ENCODE measurements at regions not wholly inside any gene's neighbourhood (a gene's known extent, or its start where the extent isn't known, plus 50 kb on each side); places are given as distances from the start of the nearest gene placed in this dataset.

DNA sequence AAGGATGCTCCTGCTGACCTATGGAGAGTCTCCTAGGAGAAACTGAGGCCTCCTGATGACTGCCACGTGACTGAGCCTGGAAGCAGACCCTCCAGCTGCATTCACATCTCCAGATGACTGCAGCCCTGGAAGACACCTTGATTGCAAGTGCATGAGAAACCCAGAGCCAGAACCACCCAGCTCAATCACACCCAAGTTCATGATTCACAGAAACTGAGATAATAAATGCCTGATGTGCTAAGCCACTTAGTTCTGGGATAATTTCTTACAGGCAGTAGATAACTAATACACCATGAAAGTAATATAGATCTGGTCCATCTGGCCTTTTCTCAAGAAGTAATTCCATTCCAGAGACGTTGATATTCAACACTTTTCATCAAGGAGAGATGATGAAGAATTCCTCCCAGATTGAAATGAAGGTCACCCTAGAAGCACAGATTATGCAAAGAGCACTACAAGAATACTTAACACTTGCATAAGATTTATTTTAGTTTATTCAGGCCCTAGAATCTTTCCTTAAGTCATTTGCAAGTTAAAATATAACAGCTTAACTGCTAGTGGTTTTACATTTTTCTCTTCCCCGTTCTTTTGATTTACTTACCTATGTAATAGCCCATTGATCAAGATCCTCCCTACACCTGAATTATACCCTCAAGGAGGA, 208.2 kb upstream of the INHBA start:
- ChIA-PET POLR2A (no interaction called here), CTCF (interaction anchor here (1.1 kb wide), 1 partner anchor 29 kb away, joined by 4 read pairs; no protein-coding TSS in a partner anchor)
- no peak for ATAC-seq
- H3K4me3 Mint-ChIP-seq, result no peak overlapping the region
- intact Hi-C loops (cut with micrococcal nuclease), result no loop called here
- H3K9me3 Mint-ChIP-seq, result no peaks in the 10 kb centered on the region
- H3K27ac Mint-ChIP-seq, result no peak overlapping the region
- TF ChIP-seq, protein P1, sequence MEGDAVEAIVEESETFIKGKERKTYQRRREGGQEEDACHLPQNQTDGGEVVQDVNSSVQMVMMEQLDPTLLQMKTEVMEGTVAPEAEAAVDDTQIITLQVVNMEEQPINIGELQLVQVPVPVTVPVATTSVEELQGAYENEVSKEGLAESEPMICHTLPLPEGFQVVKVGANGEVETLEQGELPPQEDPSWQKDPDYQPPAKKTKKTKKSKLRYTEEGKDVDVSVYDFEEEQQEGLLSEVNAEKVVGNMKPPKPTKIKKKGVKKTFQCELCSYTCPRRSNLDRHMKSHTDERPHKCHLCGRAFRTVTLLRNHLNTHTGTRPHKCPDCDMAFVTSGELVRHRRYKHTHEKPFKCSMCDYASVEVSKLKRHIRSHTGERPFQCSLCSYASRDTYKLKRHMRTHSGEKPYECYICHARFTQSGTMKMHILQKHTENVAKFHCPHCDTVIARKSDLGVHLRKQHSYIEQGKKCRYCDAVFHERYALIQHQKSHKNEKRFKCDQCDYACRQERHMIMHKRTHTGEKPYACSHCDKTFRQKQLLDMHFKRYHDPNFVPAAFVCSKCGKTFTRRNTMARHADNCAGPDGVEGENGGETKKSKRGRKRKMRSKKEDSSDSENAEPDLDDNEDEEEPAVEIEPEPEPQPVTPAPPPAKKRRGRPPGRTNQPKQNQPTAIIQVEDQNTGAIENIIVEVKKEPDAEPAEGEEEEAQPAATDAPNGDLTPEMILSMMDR (IDR thresholded peaks at IDR 0.05), result no peak
- DNase-seq, result no peak
- H3K36me3 Mint-ChIP-seq (ENCODE audit: low read depth), result no peaks in the 10 kb centered on the region
- peaks cover 7% of the 10 kb centered on the region for H3K4me1 Mint-ChIP-seq (ENCODE audit: low read depth)
- peaks cover 12% of the 10 kb centered on the region for H3K27me3 Mint-ChIP-seq

DNA sequence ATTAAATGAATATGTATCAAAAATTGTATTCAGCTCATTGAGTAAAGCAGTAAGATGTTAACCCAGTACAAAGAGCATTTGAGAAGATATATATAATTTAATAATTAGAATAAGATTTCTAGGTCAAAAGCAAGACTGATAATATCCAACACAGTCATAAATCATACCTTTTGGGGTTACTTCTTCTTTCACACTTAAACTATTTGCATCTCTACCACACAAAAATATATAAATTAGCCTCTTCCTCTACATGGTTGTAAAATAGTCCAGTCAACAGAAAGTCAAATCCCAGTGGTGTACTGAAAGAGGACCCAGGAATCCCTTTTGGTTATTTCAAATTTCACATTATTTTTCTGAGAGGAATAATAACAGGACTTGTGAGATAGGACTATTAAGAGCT, 204.6 kb upstream of the INHBA start:
- ATAC-seq, result no peak
- no peak overlapping the region for H3K4me3 Mint-ChIP-seq
- ChIA-PET POLR2A (interaction anchor here (0.9 kb wide), 1 partner anchor 10 kb away, joined by 4 read pairs; no protein-coding TSS in a partner anchor), CTCF (interaction anchor here (0.9 kb wide), 1 partner anchor 34 kb away, joined by 3 read pairs; no protein-coding TSS in a partner anchor)
- intact Hi-C loops (cut with micrococcal nuclease), result no loop called here
- peaks cover 2% of the 10 kb centered on the region for H3K36me3 Mint-ChIP-seq (ENCODE audit: low read depth)
- peaks cover 5% of the 10 kb centered on the region for H3K9me3 Mint-ChIP-seq
- TF ChIP-seq, protein P1 (IDR thresholded peaks at IDR 0.05), result no peak
- no peak overlapping the region for H3K27ac Mint-ChIP-seq
- DNase-seq, result no peak
- peaks cover 7% of the 10 kb centered on the region for H3K4me1 Mint-ChIP-seq (ENCODE audit: low read depth)
- peaks cover 7% of the 10 kb centered on the region for H3K27me3 Mint-ChIP-seq

DNA sequence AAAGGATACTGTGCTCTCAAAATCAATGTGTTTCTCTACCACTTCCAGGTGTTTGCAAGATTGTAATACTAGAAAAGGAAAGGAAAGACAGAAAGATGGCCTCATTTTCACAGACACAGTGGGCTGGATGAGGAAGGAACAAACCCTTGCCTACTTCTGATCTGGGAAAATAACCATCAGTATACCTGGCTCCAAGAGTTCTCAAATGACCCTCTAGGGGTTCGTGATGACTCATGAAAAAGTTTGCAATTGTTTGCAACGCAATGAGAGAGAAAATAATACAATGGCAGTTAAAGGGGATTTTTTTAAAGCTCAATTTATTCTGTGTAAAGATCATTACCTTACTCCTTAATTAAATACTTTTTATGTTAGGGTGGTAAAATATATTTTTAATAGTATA, 197.6 kb upstream of the INHBA start:
- H3K27ac Mint-ChIP-seq, result no peak overlapping the region
- no peaks in the 10 kb centered on the region for H3K4me1 Mint-ChIP-seq (ENCODE audit: low read depth)
- POLR2A ChIA-PET, result interaction anchor here (0.5 kb wide), 1 partner anchor 12 kb away, joined by 6 read pairs; no protein-coding TSS in a partner anchor
- no peak for DNase-seq
- no peak for ATAC-seq
- peaks cover 24% of the 10 kb centered on the region for H3K27me3 Mint-ChIP-seq
- no peak overlapping the region for H3K4me3 Mint-ChIP-seq
- intact Hi-C loops (cut with micrococcal nuclease), result no loop called here
- peaks cover 2% of the 10 kb centered on the region for H3K36me3 Mint-ChIP-seq (ENCODE audit: low read depth)
- TF ChIP-seq, protein P1 (IDR thresholded peaks at IDR 0.05), result no peak
- CTCF ChIA-PET, result interaction anchor here (0.6 kb wide), 1 partner anchor 15 kb away, joined by 3 read pairs; no protein-coding TSS in a partner anchor
- peaks cover 5% of the 10 kb centered on the region for H3K9me3 Mint-ChIP-seq

DNA sequence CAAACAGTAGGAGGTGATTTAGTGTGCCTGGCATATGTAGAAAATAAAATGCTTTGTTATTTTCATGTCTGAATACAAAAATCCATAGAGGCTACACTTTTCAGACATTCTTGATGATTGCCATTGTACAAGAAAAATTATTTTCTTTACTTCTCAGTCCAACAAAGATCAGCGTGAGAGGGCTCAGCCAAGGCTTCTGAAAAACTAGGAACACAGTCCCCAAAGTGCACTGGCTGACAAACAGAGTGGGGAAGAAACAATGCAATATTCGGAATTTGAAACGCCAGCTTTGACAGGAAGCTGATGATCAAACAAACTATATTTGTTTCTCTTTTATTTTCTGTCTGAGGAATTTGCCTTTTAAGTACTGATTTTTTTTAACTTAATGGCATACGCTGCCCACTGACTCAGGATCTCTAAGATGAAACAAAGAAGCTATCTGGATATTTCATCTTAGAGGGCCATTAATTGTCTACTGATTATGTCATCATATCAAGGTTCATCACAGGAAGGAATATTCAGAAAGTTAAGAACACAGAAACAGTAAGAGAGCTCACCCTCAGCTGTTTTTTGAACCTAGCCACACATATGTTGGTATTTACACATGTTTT, 197.0 kb upstream of the INHBA start:
- H3K9me3 Mint-ChIP-seq, result peaks cover 5% of the 10 kb centered on the region
- no peaks in the 10 kb centered on the region for H3K4me1 Mint-ChIP-seq (ENCODE audit: low read depth)
- ATAC-seq, result no peak
- H3K27me3 Mint-ChIP-seq, result peaks cover 24% of the 10 kb centered on the region
- TF ChIP-seq, protein P1 (IDR thresholded peaks at IDR 0.05), result no peak
- intact Hi-C loops (cut with micrococcal nuclease), result no loop called here
- POLR2A ChIA-PET, result no interaction called here
- H3K4me3 Mint-ChIP-seq, result no peak overlapping the region
- DNase-seq, result no peak
- peaks cover 2% of the 10 kb centered on the region for H3K36me3 Mint-ChIP-seq (ENCODE audit: low read depth)
- no peak overlapping the region for H3K27ac Mint-ChIP-seq
- CTCF ChIA-PET, result interaction anchor here (0.6 kb wide), 1 partner anchor 16 kb away, joined by 3 read pairs; no protein-coding TSS in a partner anchor

DNA sequence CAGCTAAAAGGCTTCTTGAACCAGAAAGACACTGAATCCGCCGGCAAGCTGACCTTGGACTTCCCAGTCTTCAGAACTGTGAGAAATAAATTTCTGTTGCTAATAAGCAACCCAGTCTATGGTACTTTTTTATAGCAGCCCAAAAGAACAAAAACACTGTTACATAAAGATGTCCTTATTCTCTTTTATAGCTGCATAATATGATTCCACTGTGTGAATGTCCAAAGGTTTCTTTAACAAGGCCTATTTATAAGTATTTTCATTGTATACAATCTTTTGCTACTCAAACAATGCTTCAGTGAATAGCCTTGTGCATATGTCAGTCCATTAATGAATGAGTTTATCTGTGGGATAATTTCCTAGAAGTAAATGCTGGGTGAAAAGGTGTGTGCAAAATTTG, 190.8 kb upstream of the INHBA start:
- Mint-ChIP-seq H3K4me1 (ENCODE audit: low read depth) (peaks cover 19% of the 10 kb centered on the region), H3K36me3 (ENCODE audit: low read depth) (no peaks in the 10 kb centered on the region), H3K4me3 (no peak overlapping the region), H3K27me3 (peaks cover 13% of the 10 kb centered on the region), H3K27ac (no peak overlapping the region), H3K9me3 (no peaks in the 10 kb centered on the region)
- POLR2A ChIA-PET, result no interaction called here
- DNase-seq, result no peak
- CTCF ChIA-PET, result interaction anchor here (2.2 kb wide), 1 partner anchor 11 kb away, joined by 9 read pairs; no protein-coding TSS in a partner anchor
- TF ChIP-seq, protein P1 (IDR thresholded peaks at IDR 0.05), result no peak
- ATAC-seq, result no peak
- intact Hi-C loops (cut with micrococcal nuclease), result no loop called here

Data from activated CD8-positive, alpha-beta T cell treated with anti-CD3 and anti-CD28 coated beads for 36 hours (primary cell).